SK-N-SH (cell line): ENCODE measurements at regions not wholly inside any gene's neighbourhood (a gene's known extent, or its start where the extent isn't known, plus 50 kb on each side); places are given as distances from the start of the nearest gene placed in this dataset.

Experiments
- CTCF ChIA-PET: fragments of 300-600, 350-600 bp; formaldehyde crosslinking; extraction: SDS; loops from one replicate; lab custom pipeline; 2021; lab: Yijun Ruan, JAX
- POLR2A ChIA-PET: fragments of 350-600 bp; sonication (Branson Sonifier 250); formaldehyde crosslinking; extraction: SDS; loops from one replicate; lab custom pipeline; 2020; ENCODE audit warnings: antibody characterized with exemption, inconsistent platforms; lab: Yijun Ruan, JAX
- DNase-seq: peaks from one replicate; pipeline ENCODE4 v3.0.0; 2012
- H2AFZ ChIP-seq: fragments of 200-600 bp; sonication (generic); 2 replicates; pipeline ENCODE4 v1.8.1; 2016; ENCODE audit warnings: antibody characterized with exemption, mild to moderate bottlenecking, low read depth
- H3F3A ChIP-seq: fragments of 200-600 bp; sonication (generic); replicated peaks from 2 replicates; pipeline ENCODE3; 2016; ENCODE audit warnings: antibody characterized with exemption, mild to moderate bottlenecking; ENCODE audit not compliant: insufficient read depth
- H3K27ac ChIP-seq, 2 experiments: fragments of 200-500 bp in 1 of 2; fragments of 200-600 bp in 1 of 2; sonication (Bioruptor generic) in 1 of 2; sonication (generic), shearing (Covaris generic) in 1 of 2; 2 replicates each; pipeline versions ENCODE4 v1.5.1 to v1.6.1; 2014 to 2016; ENCODE audit warnings: low read depth in 2 of 2, inconsistent platforms in 1 of 2, low read length in 1 of 2, mild to moderate bottlenecking in 1 of 2, mixed read lengths in 1 of 2
- H3K27me3 ChIP-seq: fragments of 200-600 bp; sonication (generic), shearing (Covaris generic); 2 replicates; pipeline ENCODE4 v1.6.1; 2016; ENCODE audit warnings: mixed run types; ENCODE audit not compliant: insufficient read depth
- H3K36me3 ChIP-seq, 2 experiments: fragments of 200-500 bp in 1 of 2; fragments of 200-600 bp in 1 of 2; sonication (Bioruptor generic) in 1 of 2; sonication (generic) in 1 of 2; replicated peaks in 1 of 2; 2 replicates each; pipeline versions ENCODE3 to v1.5.1; 2014 to 2016; ENCODE audit warnings: low read length in 1 of 2, mild to moderate bottlenecking in 1 of 2; ENCODE audit not compliant: insufficient read depth in 2 of 2, control insufficient read depth in 1 of 2
- H3K4me1 ChIP-seq, 2 experiments: fragments of 200-500 bp in 1 of 2; fragments of 200-600 bp in 1 of 2; sonication (Bioruptor generic) in 1 of 2; sonication (generic), shearing (Covaris generic) in 1 of 2; 2 replicates each; pipeline versions ENCODE4 v1.5.1 to v1.6.1; 2014 to 2016; ENCODE audit warnings: low read depth in 1 of 2, low read length in 1 of 2, mixed run types in 1 of 2; ENCODE audit not compliant: insufficient read depth in 2 of 2, control insufficient read depth in 1 of 2
- H3K4me2 ChIP-seq: fragments of 200-600 bp; sonication (generic), shearing (Covaris generic); 2 replicates; pipeline ENCODE4 v1.6.1; 2017; ENCODE audit warnings: mixed run types
- H3K4me3 ChIP-seq, 2 experiments: fragments of 200-500 bp in 1 of 2; fragments of 200-600 bp in 1 of 2; sonication (Bioruptor generic) in 1 of 2; sonication (generic), shearing (Covaris generic) in 1 of 2; 2 replicates each; pipeline versions ENCODE4 v1.5.1 to v1.8.1; 2014 to 2016; ENCODE audit warnings: low read depth in 2 of 2, inconsistent platforms in 1 of 2, low read length in 1 of 2, mild to moderate bottlenecking in 1 of 2, mixed read lengths in 1 of 2, moderate library complexity in 1 of 2
- H3K79me2 ChIP-seq: fragments of 200-600 bp; sonication (generic); 2 replicates; pipeline ENCODE4 v1.8.1; 2017; ENCODE audit warnings: mild to moderate bottlenecking; ENCODE audit not compliant: insufficient read depth
- H3K9ac ChIP-seq: fragments of 200-600 bp; sonication (generic); 2 replicates; pipeline ENCODE4 v1.6.1; 2017; ENCODE audit warnings: mixed run types
- H3K9me2 ChIP-seq: fragments of 200-600 bp; sonication (generic); 2 replicates; pipeline ENCODE4 v1.6.1; 2017; ENCODE audit warnings: mixed run types
- H3K9me3 ChIP-seq: fragments of 200-600 bp; sonication (generic); 2 replicates; pipeline ENCODE4 v1.6.1; 2017; ENCODE audit warnings: mixed run types, mild to moderate bottlenecking, moderate library complexity
- H4K20me1 ChIP-seq: fragments of 200-600 bp; sonication (generic); 2 replicates; pipeline ENCODE4 v1.6.1; 2017; ENCODE audit warnings: mild to moderate bottlenecking, mixed run types; ENCODE audit not compliant: insufficient read depth
- EP300 ChIP-seq, 2 experiments: IDR thresholded peaks; 2 replicates each; pipeline versions ENCODE4 v1.4.0 to v1.6.1; 2012; ENCODE audit warnings: borderline replicate concordance in 1 of 2, low read depth in 1 of 2, low read length in 1 of 2
- EZH2phosphoT487 ChIP-seq: fragments of 200-600 bp; sonication (generic); IDR thresholded peaks from 2 replicates; pipeline ENCODE4 v1.6.1; 2017; ENCODE audit warnings: low read depth, mixed run types, mild to moderate bottlenecking, antibody characterized with exemption, moderate library complexity, borderline replicate concordance
- FOXJ3 ChIP-seq: sonication (generic); formaldehyde crosslinking; IDR thresholded peaks from 2 replicates; pipeline ENCODE4 v1.5.1; 2020; ENCODE audit warnings: mild to moderate bottlenecking, missing genetic modification reagents
- JUND ChIP-seq: IDR thresholded peaks from 2 replicates; pipeline ENCODE4 v1.4.0; 2012
- MAX ChIP-seq: IDR thresholded peaks from 2 replicates; pipeline ENCODE4 v1.4.0; 2012; ENCODE audit warnings: low read depth
- MEF2A ChIP-seq: IDR thresholded peaks from 2 replicates; pipeline ENCODE4 v1.4.0; 2012; ENCODE audit warnings: low read depth, borderline replicate concordance
- MXI1 ChIP-seq: IDR thresholded peaks from 2 replicates; pipeline ENCODE4 v1.6.1; 2012; ENCODE audit warnings: mild to moderate bottlenecking, low read depth, low read length, improper control_type of control experiment
- PBX3 ChIP-seq: IDR thresholded peaks from 2 replicates; pipeline ENCODE4; 2012
- RCOR1 ChIP-seq: fragments of 150-350 bp; IDR thresholded peaks from 2 replicates; pipeline ENCODE4 v1.6.1; 2017; ENCODE audit warnings: antibody characterized with exemption, low read length
- REST ChIP-seq: IDR thresholded peaks from 2 replicates; pipeline ENCODE4 v1.6.1; 2012; ENCODE audit warnings: mild to moderate bottlenecking, low read depth, low read length, moderate library complexity
- RFX5 ChIP-seq: IDR thresholded peaks from 2 replicates; pipeline ENCODE4 v1.6.1; 2012; ENCODE audit warnings: mild to moderate bottlenecking, improper control_type of control experiment, low read length
- RXRA ChIP-seq: IDR thresholded peaks from 2 replicates; pipeline ENCODE4 v1.4.0; 2012; ENCODE audit warnings: low read depth, mild to moderate bottlenecking, borderline replicate concordance
- TAF1 ChIP-seq: IDR thresholded peaks from 2 replicates; pipeline ENCODE4 v1.6.1; 2012; ENCODE audit warnings: low read depth, mild to moderate bottlenecking, low read length, moderate library complexity, borderline replicate concordance
- USF1 ChIP-seq: IDR thresholded peaks from 2 replicates; pipeline ENCODE4 v1.4.0; 2012; ENCODE audit warnings: low read depth, borderline replicate concordance
- ZBTB33 ChIP-seq: IDR thresholded peaks from 2 replicates; pipeline ENCODE4 v1.4.0; 2012; ENCODE audit warnings: low read depth, borderline replicate concordance
- WGBS: methylation state at CpG from one replicate; pipeline ENCODE4 v1.1.6; 2017; ENCODE audit warnings: low lambda C conversion rate; 5-methylcytosine and 5-hydroxymethylcytosine counted together

GRCh38 chr3:42336103-42336502 lies 70.1 kb upstream of the CCK start:
- POLR2A ChIA-PET: no interaction called here
- Histone ChIP-seq H2AFZ (no peak overlapping the region), H3K9me3 (no peaks in the 10 kb centered on the region), H3K4me3 (no peak overlapping the region), H3K36me3 (no peaks in the 10 kb centered on the region), H3K79me2 (no peaks in the 10 kb centered on the region), H3K4me2 (no peak overlapping the region), H3K4me1 (no peaks in the 10 kb centered on the region), H3K9me2 (no peaks in the 10 kb centered on the region), H4K20me1 (no peaks in the 10 kb centered on the region), H3K9ac (no peak overlapping the region), H3K27me3 (no peaks in the 10 kb centered on the region), H3K27ac (no peak overlapping the region), H3F3A (no peaks in the 10 kb centered on the region)
- CTCF ChIA-PET: interaction anchor here (1.0 kb wide), 1 partner anchor 89 kb away, joined by 3 read pairs; no protein-coding TSS in a partner anchor
- 7% methylated on average over 1 of the region's 1 CpG for WGBS
- TF ChIP-seq FOXJ3 (CRISPR knock-in tag) (no peak), PBX3 (no peak), USF1 (no peak), RFX5 (no peak), MEF2A (no peak), JUND (no peak), RXRA (no peak), MXI1 (no peak), EP300 (IDR thresholded peaks at IDR 0.05; ENCODE audit: borderline replicate concordance in 1 of 2, low read depth in 1 of 2, low read length in 1 of 2) (no peak), RCOR1 (no peak), REST (no peak), TAF1 (no peak)
- DNase-seq: no peak

- POLR2A ChIA-PET: no interaction called here
- H3K4me3 ChIP-seq: no peak overlapping the region
- no peak for TF ChIP-seq MAX
- TF ChIP-seq ZBTB33: no peak
- no peak for TF ChIP-seq EZH2phosphoT487
- TF ChIP-seq, all 33 proteins: peak for 0
- Histone ChIP-seq H3K36me3 (no peaks in the 10 kb centered on the region), H3K9me3 (peaks cover 14% of the 10 kb centered on the region), H3K27ac (no peak overlapping the region), H3K4me2 (no peak overlapping the region), H3K79me2 (no peaks in the 10 kb centered on the region), H3K9ac (no peak overlapping the region), H4K20me1 (no peaks in the 10 kb centered on the region), H3K27me3 (no peaks in the 10 kb centered on the region), H3K9me2 (no peaks in the 10 kb centered on the region), H3F3A (no peaks in the 10 kb centered on the region), H2AFZ (no peak overlapping the region), H3K4me1 (no peaks in the 10 kb centered on the region)
- DNase-seq: no peak
- CTCF ChIA-PET: no interaction called here
Measured at GRCh38 chr3:42317137-42317536, 51.2 kb upstream of the CCK start.
